KMS-11 (cell line): ENCODE measurements at regions not wholly inside any gene's neighbourhood (a gene's known extent, or its start where the extent isn't known, plus 50 kb on each side); places are given as distances from the start of the nearest gene placed in this dataset.
"Not testable (repeated sequence)": the region's sequence is repeated elsewhere in the genome, so short reads cannot be mapped to it uniquely, and the experiment has no call there.

Source experiments
- H2AFZ ChIP-seq: fragments of 200-600 bp; sonication (generic); 2 replicates; pipeline ENCODE4 v1.6.1; 2016; ENCODE audit warnings: antibody characterized with exemption, mixed run types, low read depth
- H3K27ac ChIP-seq: fragments of 200-600 bp; sonication (generic); 2 replicates; pipeline ENCODE4 v1.6.1; 2016; ENCODE audit warnings: mild to moderate bottlenecking, mixed run types
- H3K27me3 ChIP-seq: fragments of 200-600 bp; sonication (generic); 2 replicates; pipeline ENCODE4 v1.6.1; 2017; ENCODE audit warnings: mild to moderate bottlenecking, low read depth, mixed run types, moderate library complexity; ENCODE audit not compliant: insufficient read depth
- H3K36me3 ChIP-seq: fragments of 200-600 bp; sonication (generic); 2 replicates; pipeline ENCODE4 v1.6.1; 2017; ENCODE audit warnings: mild to moderate bottlenecking, mixed run types; ENCODE audit not compliant: insufficient read depth
- H3K4me1 ChIP-seq: fragments of 200-600 bp; sonication (generic); 2 replicates; pipeline ENCODE4 v1.6.1; 2016; ENCODE audit warnings: mild to moderate bottlenecking, low read depth, mixed run types; ENCODE audit not compliant: poor library complexity, severe bottlenecking
- H3K4me2 ChIP-seq: fragments of 200-600 bp; sonication (generic); 2 replicates; pipeline ENCODE4 v1.7.0; 2016; ENCODE audit warnings: mild to moderate bottlenecking, mixed run types
- H3K4me3 ChIP-seq: fragments of 200-600 bp; sonication (generic); IDR thresholded peaks from 2 replicates; pipeline ENCODE4 v1.6.1; 2017; ENCODE audit warnings: low read depth, low read length, mixed read lengths; ENCODE audit not compliant: insufficient read depth
- H3K79me2 ChIP-seq: fragments of 200-600 bp; sonication (generic); 2 replicates; pipeline ENCODE4 v1.6.1; 2016; ENCODE audit warnings: low read depth, mixed run types; ENCODE audit not compliant: insufficient read depth
- H3K9ac ChIP-seq: fragments of 200-600 bp; sonication (generic); 2 replicates; pipeline ENCODE4 v1.6.1; 2016; ENCODE audit warnings: mild to moderate bottlenecking, mixed run types
- H4K20me1 ChIP-seq: fragments of 200-600 bp; sonication (generic); 2 replicates; pipeline ENCODE4 v1.6.1; 2016; ENCODE audit warnings: mild to moderate bottlenecking, mixed run types; ENCODE audit not compliant: insufficient read depth
- CTCF ChIP-seq: fragments of 200-600 bp; sonication (generic); conservative IDR thresholded peaks from 2 replicates; pipeline ENCODE4 v1.6.1; 2017; ENCODE audit warnings: low read depth, mild to moderate bottlenecking, antibody characterized with exemption, low read length, moderate library complexity, mixed read lengths

- Histone ChIP-seq H2AFZ (no peak overlapping the region), H3K4me3 (no peak overlapping the region), H3K4me2 (no peak overlapping the region), H3K9ac (no peak overlapping the region), H3K79me2 (no peaks in the 10 kb centered on the region), H3K27ac (no peak overlapping the region), H3K27me3 (no peaks in the 10 kb centered on the region), H3K36me3 (no peaks in the 10 kb centered on the region), H3K4me1 (no peaks in the 10 kb centered on the region), H4K20me1 (no peaks in the 10 kb centered on the region)
- TF ChIP-seq CTCF = no peak
Observed at GRCh38 chr20:6287471-6287870, 164.6 kb upstream of the FERMT1 start.

GRCh38 chr20:6282642-6283041 is 159.8 kb upstream of the FERMT1 start:
- no peaks in the 10 kb centered on the region for H3K4me1 ChIP-seq
- H3K9ac ChIP-seq = no peak overlapping the region
- H3K79me2 ChIP-seq = no peaks in the 10 kb centered on the region
- no peaks in the 10 kb centered on the region for H3K36me3 ChIP-seq
- no peak overlapping the region for H2AFZ ChIP-seq
- no peak overlapping the region for H3K4me3 ChIP-seq
- H4K20me1 ChIP-seq = no peaks in the 10 kb centered on the region
- TF ChIP-seq CTCF = no peak
- no peak overlapping the region for H3K4me2 ChIP-seq
- H3K27ac ChIP-seq = no peak overlapping the region
- H3K27me3 ChIP-seq = no peaks in the 10 kb centered on the region

GRCh38 chr20:6277661-6278240 is 154.9 kb upstream of the FERMT1 start:
- Histone ChIP-seq H3K27me3 (no peaks in the 10 kb centered on the region), H3K4me2 (no peak overlapping the region), H4K20me1 (no peaks in the 10 kb centered on the region), H3K36me3 (no peaks in the 10 kb centered on the region), H3K4me1 (no peaks in the 10 kb centered on the region), H3K27ac (no peak overlapping the region), H3K79me2 (no peaks in the 10 kb centered on the region), H3K4me3 (no peak overlapping the region), H2AFZ (no peak overlapping the region), H3K9ac (no peak overlapping the region)
- no peak for TF ChIP-seq CTCF

- H3K4me1 ChIP-seq, H3K36me3 ChIP-seq, H4K20me1 ChIP-seq, H3K27ac ChIP-seq, H3K4me2 ChIP-seq, H3K4me3 ChIP-seq, H3K27me3 ChIP-seq, H3K9ac ChIP-seq, H2AFZ ChIP-seq, H3K79me2 ChIP-seq: not testable (repeated sequence)
Observed at GRCh38 chr20:6270404-6270803, 147.6 kb upstream of the FERMT1 start.

GRCh38 chr20:6269168-6269873 is 146.5 kb upstream of the FERMT1 start:
- no peak overlapping the region for H3K4me2 ChIP-seq
- no peak overlapping the region for H3K4me3 ChIP-seq

More at GRCh38 chr20:6269168-6269873, 146.5 kb upstream of the FERMT1 start:
- H3K27ac ChIP-seq = no peak overlapping the region
- peaks cover 6% of the 10 kb centered on the region for H3K4me1 ChIP-seq
- H4K20me1 ChIP-seq = no peaks in the 10 kb centered on the region
- TF ChIP-seq CTCF = no peak
- no peak overlapping the region for H3K9ac ChIP-seq
- H3K36me3 ChIP-seq = no peaks in the 10 kb centered on the region
- H3K79me2 ChIP-seq = no peaks in the 10 kb centered on the region
- H2AFZ ChIP-seq = no peak overlapping the region
- no peaks in the 10 kb centered on the region for H3K27me3 ChIP-seq
